ENCODE measurements at regions not wholly inside any gene's neighbourhood (a gene's known extent, or its start where the extent isn't known, plus 50 kb on each side); places are given as distances from the start of the nearest gene placed in this dataset.

DNA sequence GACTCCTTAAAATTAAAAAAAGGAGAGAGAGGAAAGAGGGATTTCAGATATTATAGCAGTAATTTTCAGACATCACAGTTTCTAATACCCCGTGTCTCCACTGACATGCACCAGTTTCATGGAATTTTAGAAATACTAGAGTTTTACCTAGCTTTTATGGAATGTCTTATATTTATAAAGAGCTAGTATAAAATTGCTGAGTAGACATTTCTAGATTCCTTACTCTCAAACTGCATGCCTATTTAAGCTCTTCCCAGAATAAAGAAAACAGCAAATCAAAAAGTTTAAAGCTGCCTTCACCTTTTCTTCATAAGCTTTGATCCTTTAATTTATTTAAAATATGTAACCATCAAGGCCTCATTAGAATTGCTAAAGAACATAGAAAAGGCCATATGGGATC, 247.4 kb upstream of the IL12A start:
- ATAC-seq = no peak

GRCh38 chr3:159748425-159748824, 240.2 kb upstream of the IL12A start:
- WGBS, 2 donors = 70 to 71% methylated on average over 1 of the region's 1 CpG
- H3K27ac ChIP-seq = no peak overlapping the region
- TF ChIP-seq, protein P1, sequence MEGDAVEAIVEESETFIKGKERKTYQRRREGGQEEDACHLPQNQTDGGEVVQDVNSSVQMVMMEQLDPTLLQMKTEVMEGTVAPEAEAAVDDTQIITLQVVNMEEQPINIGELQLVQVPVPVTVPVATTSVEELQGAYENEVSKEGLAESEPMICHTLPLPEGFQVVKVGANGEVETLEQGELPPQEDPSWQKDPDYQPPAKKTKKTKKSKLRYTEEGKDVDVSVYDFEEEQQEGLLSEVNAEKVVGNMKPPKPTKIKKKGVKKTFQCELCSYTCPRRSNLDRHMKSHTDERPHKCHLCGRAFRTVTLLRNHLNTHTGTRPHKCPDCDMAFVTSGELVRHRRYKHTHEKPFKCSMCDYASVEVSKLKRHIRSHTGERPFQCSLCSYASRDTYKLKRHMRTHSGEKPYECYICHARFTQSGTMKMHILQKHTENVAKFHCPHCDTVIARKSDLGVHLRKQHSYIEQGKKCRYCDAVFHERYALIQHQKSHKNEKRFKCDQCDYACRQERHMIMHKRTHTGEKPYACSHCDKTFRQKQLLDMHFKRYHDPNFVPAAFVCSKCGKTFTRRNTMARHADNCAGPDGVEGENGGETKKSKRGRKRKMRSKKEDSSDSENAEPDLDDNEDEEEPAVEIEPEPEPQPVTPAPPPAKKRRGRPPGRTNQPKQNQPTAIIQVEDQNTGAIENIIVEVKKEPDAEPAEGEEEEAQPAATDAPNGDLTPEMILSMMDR (IDR thresholded peaks at IDR 0.05) = no peak

More for the DNA sequence above, 247.4 kb upstream of the IL12A start:
- H3K4me3 ChIP-seq = no peak overlapping the region
- H3K27ac ChIP-seq = no peak overlapping the region
- H3K9me3 ChIP-seq = no peaks in the 10 kb centered on the region
- H3K36me3 ChIP-seq = no peaks in the 10 kb centered on the region
- WGBS, 2 donors = 93% methylated on average over 1 of the region's 1 CpG
- intact Hi-C loops (cut with DNase I) = no loop called here
- TF ChIP-seq, protein P1 (IDR thresholded peaks at IDR 0.05) = no peak
- no peaks in the 10 kb centered on the region for H3K27me3 ChIP-seq
- H3K4me1 ChIP-seq = no peaks in the 10 kb centered on the region
- no peak for DNase-seq

GRCh38 chr3:159749406-159749805, 239.2 kb upstream of the IL12A start:
- H3K4me1 ChIP-seq = peaks cover 0 to 5% (median 0%) of the 10 kb centered on the region in 9 donors
- no peaks in the 10 kb centered on the region for H3K36me3 ChIP-seq
- intact Hi-C loops (cut with DNase I) = no loop called here
- TF ChIP-seq, protein P1 (IDR thresholded peaks at IDR 0.05) = no peak
- H3K4me3 ChIP-seq = no peak overlapping the region
- DNase-seq (no peak), ATAC-seq (no peak)
- H3K27me3 ChIP-seq = no peaks in the 10 kb centered on the region
- H3K27ac ChIP-seq = no peak overlapping the region
- 88% methylated on average over 4 of the region's 4 CpGs for WGBS, 2 donors
- no peaks in the 10 kb centered on the region for H3K9me3 ChIP-seq

More at GRCh38 chr3:159748425-159748824, 240.2 kb upstream of the IL12A start:
- Histone ChIP-seq H3K27me3 (no peaks in the 10 kb centered on the region), H3K4me3 (no peak overlapping the region), H3K4me1 (peaks cover 0 to 5% (median 0%) of the 10 kb centered on the region in 9 donors), H3K9me3 (no peaks in the 10 kb centered on the region), H3K36me3 (no peaks in the 10 kb centered on the region)
- DNase-seq = no peak
- ATAC-seq = no peak
- intact Hi-C loops (cut with DNase I) = no loop called here

- peaks cover 0 to 5% (median 0%) of the 10 kb centered on the region in 9 donors for H3K4me1 ChIP-seq
- H3K27ac ChIP-seq = no peak overlapping the region
- H3K36me3 ChIP-seq = no peaks in the 10 kb centered on the region
- intact Hi-C loops (cut with DNase I) = no loop called here
- ATAC-seq = no peak
- no peaks in the 10 kb centered on the region for H3K27me3 ChIP-seq
- no peak overlapping the region for H3K4me3 ChIP-seq
- DNase-seq = no peak
- TF ChIP-seq, protein P1 (IDR thresholded peaks at IDR 0.05) = no peak
- H3K9me3 ChIP-seq = peaks cover 0 to 5% (median 0%) of the 10 kb centered on the region in 11 donors
Measured at GRCh38 chr3:159751146-159751545, 237.5 kb upstream of the IL12A start.
